Lung (tissue), 11 donors: ENCODE measurements at regions not wholly inside any gene's neighbourhood (a gene's known extent, or its start where the extent isn't known, plus 50 kb on each side); places are given as distances from the start of the nearest gene placed in this dataset.

Experiments
- ATAC-seq: fragments of 200-7000 bp; cut with Tn5 transposase; one replicate; pipeline ENCODE4 v1.9.1; 2020; ENCODE audit warnings: moderate number of reproducible peaks; ENCODE audit not compliant: insufficient read depth, low FRiP score
- DNase-seq, 3 donors: peaks; one replicate each; pipeline ENCODE4 v3.0.0-alpha.2; 2013 to 2017
- H3K27ac ChIP-seq, 2 donors: one replicate each; pipeline ENCODE4 v1.5.1; 2013; ENCODE audit warnings: mild to moderate bottlenecking in 2 of 2, moderate library complexity in 2 of 2, control low read depth in 1 of 2, inconsistent platforms in 1 of 2, low read depth in 1 of 2, low read length in 1 of 2
- H3K27me3 ChIP-seq, 3 donors: one replicate each; pipeline ENCODE4 v1.5.1; 2013; ENCODE audit warnings: low read length in 2 of 3; ENCODE audit not compliant: control insufficient read depth in 3 of 3, insufficient read depth in 3 of 3
- H3K36me3 ChIP-seq, 4 donors: one replicate each; pipeline ENCODE4 v1.5.1; 2013; ENCODE audit warnings: low read length in 4 of 4, mild to moderate bottlenecking in 1 of 4, moderate library complexity in 1 of 4; ENCODE audit not compliant: control insufficient read depth in 4 of 4, insufficient read depth in 4 of 4
- H3K4me1 ChIP-seq, 5 donors: one replicate each; pipeline ENCODE4 v1.5.1; 2013; ENCODE audit warnings: low read length in 5 of 5, mild to moderate bottlenecking in 2 of 5, moderate library complexity in 1 of 5; ENCODE audit not compliant: control insufficient read depth in 5 of 5, insufficient read depth in 5 of 5
- H3K4me3 ChIP-seq: one replicate; pipeline ENCODE4 v1.5.1; 2013; ENCODE audit warnings: mild to moderate bottlenecking, control low read depth, moderate library complexity
- H3K9ac ChIP-seq, 2 donors: one replicate each; pipeline ENCODE4 v1.5.1; 2013; ENCODE audit warnings: low read length in 2 of 2, control low read depth in 1 of 2; ENCODE audit not compliant: insufficient read depth in 1 of 2
- H3K9me3 ChIP-seq, 4 donors: one replicate each; pipeline ENCODE4 v1.5.1; 2013; ENCODE audit warnings: low read length in 3 of 4, mild to moderate bottlenecking in 1 of 4, moderate library complexity in 1 of 4; ENCODE audit not compliant: control insufficient read depth in 4 of 4, insufficient read depth in 3 of 4
- WGBS, 2 donors: extraction: QIAGEN DNeasy Blood & Tissue Kit; methylation state at CpG; one replicate each; pipeline ENCODE4 v1.1.7; 2013; 5-methylcytosine and 5-hydroxymethylcytosine counted together
- TF ChIP-seq, protein P1 (sequence below): IDR thresholded peaks from 2 replicates; pipeline ENCODE4 v1.5.1; 2012; ENCODE audit warnings: mild to moderate bottlenecking; ENCODE audit errors: control extremely low read depth, extremely low read depth
- donor health status: control.
- donor health status: control.
- donor health status: Bipolar disorder and iron deficiency.
- donor health status: healthy.
- donor health status: DM: yes; HTN: yes; CAD: no.

GRCh38 chr1:238108417-238108816, 217.7 kb upstream of the ZP4 start:
- TF ChIP-seq, protein P1, sequence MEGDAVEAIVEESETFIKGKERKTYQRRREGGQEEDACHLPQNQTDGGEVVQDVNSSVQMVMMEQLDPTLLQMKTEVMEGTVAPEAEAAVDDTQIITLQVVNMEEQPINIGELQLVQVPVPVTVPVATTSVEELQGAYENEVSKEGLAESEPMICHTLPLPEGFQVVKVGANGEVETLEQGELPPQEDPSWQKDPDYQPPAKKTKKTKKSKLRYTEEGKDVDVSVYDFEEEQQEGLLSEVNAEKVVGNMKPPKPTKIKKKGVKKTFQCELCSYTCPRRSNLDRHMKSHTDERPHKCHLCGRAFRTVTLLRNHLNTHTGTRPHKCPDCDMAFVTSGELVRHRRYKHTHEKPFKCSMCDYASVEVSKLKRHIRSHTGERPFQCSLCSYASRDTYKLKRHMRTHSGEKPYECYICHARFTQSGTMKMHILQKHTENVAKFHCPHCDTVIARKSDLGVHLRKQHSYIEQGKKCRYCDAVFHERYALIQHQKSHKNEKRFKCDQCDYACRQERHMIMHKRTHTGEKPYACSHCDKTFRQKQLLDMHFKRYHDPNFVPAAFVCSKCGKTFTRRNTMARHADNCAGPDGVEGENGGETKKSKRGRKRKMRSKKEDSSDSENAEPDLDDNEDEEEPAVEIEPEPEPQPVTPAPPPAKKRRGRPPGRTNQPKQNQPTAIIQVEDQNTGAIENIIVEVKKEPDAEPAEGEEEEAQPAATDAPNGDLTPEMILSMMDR: no peak
- DNase-seq: no peak
- 88 to 90% methylated on average over 2 of the region's 2 CpGs for WGBS, 2 donors
- Histone ChIP-seq H3K9me3 (peaks cover 0 to 8% (median 0%) of the 10 kb centered on the region in 4 donors), H3K9ac (no peak overlapping the region), H3K36me3 (no peaks in the 10 kb centered on the region), H3K27me3 (no peaks in the 10 kb centered on the region), H3K27ac (no peak overlapping the region), H3K4me3 (no peak overlapping the region), H3K4me1 (peaks cover 0 to 2% (median 0%) of the 10 kb centered on the region in 5 donors)
- no peak for ATAC-seq

GRCh38 chr1:238107322-238107721, 216.6 kb upstream of the ZP4 start:
- Histone ChIP-seq H3K4me3 (no peak overlapping the region), H3K27ac (no peak overlapping the region), H3K27me3 (no peaks in the 10 kb centered on the region), H3K36me3 (no peaks in the 10 kb centered on the region), H3K9me3 (peaks cover 0 to 8% (median 0%) of the 10 kb centered on the region in 4 donors), H3K4me1 (peaks cover 0 to 2% (median 0%) of the 10 kb centered on the region in 5 donors), H3K9ac (no peak overlapping the region)
- DNase-seq (no peak), ATAC-seq (no peak)
- WGBS, 2 donors: 55 to 78% methylated on average over 1 of the region's 1 CpG
- TF ChIP-seq, protein P1: no peak

GRCh38 chr1:238104752-238105151, 214.0 kb upstream of the ZP4 start:
- WGBS, 2 donors: 47 to 75% methylated on average over 2 of the region's 2 CpGs
- TF ChIP-seq, protein P1: no peak

DNA sequence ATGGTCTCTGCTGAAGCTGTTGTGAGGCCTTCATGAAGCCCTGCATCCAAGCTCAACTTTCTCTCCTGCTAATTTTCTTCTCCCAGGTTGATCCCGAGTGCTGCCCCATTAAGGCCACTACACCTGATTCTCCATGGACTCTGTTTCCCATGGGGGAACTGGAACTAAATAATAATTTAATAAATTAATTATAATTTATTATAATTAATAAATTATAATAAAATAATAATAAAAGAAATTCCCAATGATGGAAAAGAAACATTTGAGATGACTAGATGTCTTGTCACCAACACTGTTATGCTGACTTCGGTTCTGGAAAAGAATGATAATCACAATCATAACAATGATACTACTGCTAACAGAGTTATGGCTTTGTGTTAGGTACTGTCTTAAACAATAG, 211.2 kb upstream of the ZP4 start:
- WGBS, 2 donors: 86 to 89% methylated on average over 2 of the region's 2 CpGs

More at GRCh38 chr1:238104752-238105151, 214.0 kb upstream of the ZP4 start:
- Histone ChIP-seq H3K9ac (no peak overlapping the region), H3K4me1 (peaks cover 0 to 2% (median 0%) of the 10 kb centered on the region in 5 donors), H3K9me3 (peaks cover 0 to 8% (median 0%) of the 10 kb centered on the region in 4 donors), H3K36me3 (no peaks in the 10 kb centered on the region), H3K4me3 (no peak overlapping the region), H3K27me3 (no peaks in the 10 kb centered on the region), H3K27ac (no peak overlapping the region)
- DNase-seq (no peak), ATAC-seq (no peak)

More for the DNA sequence above, 211.2 kb upstream of the ZP4 start:
- Histone ChIP-seq H3K36me3 (no peaks in the 10 kb centered on the region), H3K4me1 (no peaks in the 10 kb centered on the region), H3K9me3 (peaks cover 0 to 8% (median 0%) of the 10 kb centered on the region in 4 donors), H3K4me3 (no peak overlapping the region), H3K27me3 (no peaks in the 10 kb centered on the region), H3K9ac (no peak overlapping the region), H3K27ac (no peak overlapping the region)
- DNase-seq: no peak
- no peak for ATAC-seq
- TF ChIP-seq, protein P1: no peak
